IMR-90 (cell line): ENCODE measurements at regions not wholly inside any gene's neighbourhood (a gene's known extent, or its start where the extent isn't known, plus 50 kb on each side); places are given as distances from the start of the nearest gene placed in this dataset.

Experiments
- ATAC-seq: fragments of 200-7000 bp; cut with Tn5 transposase; 2 replicates; pipeline ENCODE4 v1.9.1; 2020; ENCODE audit warnings: low read depth, mild to moderate bottlenecking, moderate library complexity
- BruUV-seq: library from RNA; stranded (reverse); fragments of 400-500 nt; replicated peaks from 2 replicates; lab custom pipeline; 2021; lab: Mats Ljungman, UMichigan
- CTCF ChIA-PET: fragments of 300-600 bp; formaldehyde crosslinking; extraction: SDS; loops from one replicate; lab custom pipeline; 2021; ENCODE audit warnings: antibody characterized with exemption; lab: Yijun Ruan, JAX
- POLR2A ChIA-PET: fragments of 300-600 bp; sonication (Branson Sonifier 250); formaldehyde crosslinking; loops from one replicate; lab custom pipeline; 2022; ENCODE audit warnings: antibody characterized with exemption; ENCODE audit not compliant: unreplicated experiment; lab: Charles Lee
- DNase-seq: peaks from one replicate; pipeline ENCODE4 v3.0.0; 2013
- H2AFZ ChIP-seq: replicated peaks from 2 replicates; pipeline ENCODE3; 2013; ENCODE audit warnings: low read length, mild to moderate bottlenecking; ENCODE audit not compliant: poor library complexity
- H2AK5ac ChIP-seq: 2 replicates; pipeline ENCODE4 v1.6.1; 2013; ENCODE audit warnings: low read depth, low read length, inconsistent platforms
- H2AK9ac ChIP-seq: replicated peaks from 2 replicates; pipeline ENCODE3; 2013; ENCODE audit warnings: mild to moderate bottlenecking, low read depth, low read length, moderate library complexity; ENCODE audit not compliant: poor library complexity
- H2BK120ac ChIP-seq: 2 replicates; pipeline ENCODE4 v1.6.1; 2013; ENCODE audit warnings: low read depth, low read length, inconsistent platforms
- H2BK15ac ChIP-seq: 3 replicates; pipeline ENCODE4 v1.6.1; 2013; ENCODE audit warnings: low read depth, low read length, inconsistent platforms
- H2BK20ac ChIP-seq: 2 replicates; pipeline ENCODE4 v1.6.1; 2013; ENCODE audit warnings: low read depth, mild to moderate bottlenecking, inconsistent platforms, low read length, moderate library complexity
- H2BK5ac ChIP-seq: 2 replicates; pipeline ENCODE4 v1.6.1; 2013; ENCODE audit warnings: mild to moderate bottlenecking, low read depth, low read length, inconsistent platforms; ENCODE audit not compliant: poor library complexity, severe bottlenecking
- H3K14ac ChIP-seq: replicated peaks from 2 replicates; pipeline ENCODE4 v1.6.1; 2013; ENCODE audit warnings: low read depth, low read length, inconsistent platforms
- H3K18ac ChIP-seq: 2 replicates; pipeline ENCODE4 v1.6.1; 2013; ENCODE audit warnings: low read depth, low read length, control low read depth
- H3K23ac ChIP-seq: 2 replicates; pipeline ENCODE4 v1.6.1; 2013; ENCODE audit warnings: low read depth, low read length, inconsistent platforms
- H3K27ac ChIP-seq: 2 replicates; pipeline ENCODE4 v1.5.1; 2013; ENCODE audit warnings: mild to moderate bottlenecking, control low read depth, low read length; ENCODE audit not compliant: insufficient read depth
- H3K27me3 ChIP-seq: 2 replicates; pipeline ENCODE4 v1.6.1; 2013; ENCODE audit warnings: low read length; ENCODE audit not compliant: control insufficient read depth, insufficient read depth
- H3K36me3 ChIP-seq: 2 replicates; pipeline ENCODE4 v1.6.1; 2013; ENCODE audit warnings: low read length, mixed read lengths; ENCODE audit not compliant: control insufficient read depth, insufficient read depth
- H3K4ac ChIP-seq: 2 replicates; pipeline ENCODE4 v1.6.1; 2013; ENCODE audit warnings: low read depth, low read length, inconsistent platforms
- H3K4me1 ChIP-seq: 2 replicates; pipeline ENCODE4 v1.6.1; 2013; ENCODE audit warnings: low read length, mixed read lengths; ENCODE audit not compliant: control insufficient read depth, insufficient read depth
- H3K4me2 ChIP-seq: 2 replicates; pipeline ENCODE4 v1.6.1; 2013; ENCODE audit warnings: low read depth, mild to moderate bottlenecking, control low read depth, low read length, moderate library complexity
- H3K4me3 ChIP-seq: 2 replicates; pipeline ENCODE4 v1.5.1; 2013; ENCODE audit warnings: low read depth, mild to moderate bottlenecking, control low read depth, low read length, moderate library complexity; ENCODE audit not compliant: insufficient read depth
- H3K56ac ChIP-seq: 2 replicates; pipeline ENCODE4 v1.6.1; 2013; ENCODE audit warnings: low read length, inconsistent platforms; ENCODE audit not compliant: insufficient read depth; ENCODE audit errors: extremely low read depth
- H3K79me1 ChIP-seq, 2 experiments: 2 replicates each; pipeline ENCODE4 v1.6.1; 2013; ENCODE audit warnings: low read length in 2 of 2, inconsistent platforms in 1 of 2, low read depth in 1 of 2
- H3K9ac ChIP-seq: 2 replicates; pipeline ENCODE4 v1.6.1; 2013; ENCODE audit warnings: low read depth, low read length, control low read depth
- H3K9me1 ChIP-seq: 2 replicates; pipeline ENCODE4 v1.6.1; 2013; ENCODE audit warnings: low read length, inconsistent platforms; ENCODE audit not compliant: insufficient read depth
- H3K9me3 ChIP-seq: 2 replicates; pipeline ENCODE4 v1.6.1; 2013; ENCODE audit warnings: low read length; ENCODE audit not compliant: control insufficient read depth, insufficient read depth
- H4K20me1 ChIP-seq: 2 replicates; pipeline ENCODE4 v1.6.1; 2013; ENCODE audit warnings: low read length, inconsistent platforms; ENCODE audit not compliant: insufficient read depth
- H4K5ac ChIP-seq: 2 replicates; pipeline ENCODE4 v1.6.1; 2013; ENCODE audit warnings: mild to moderate bottlenecking, low read depth, low read length, control low read depth
- H4K8ac ChIP-seq, 2 experiments: 2 replicates each; pipeline ENCODE4 v1.6.1; 2013; ENCODE audit warnings: low read depth in 2 of 2, low read length in 2 of 2, control low read depth in 1 of 2, inconsistent platforms in 1 of 2
- H4K91ac ChIP-seq: 2 replicates; pipeline ENCODE4 v1.6.1; 2013; ENCODE audit warnings: low read depth, low read length, inconsistent platforms; ENCODE audit not compliant: insufficient read depth
- BHLHE40 ChIP-seq: fragments of 150-350 bp; IDR thresholded peaks from 2 replicates; pipeline ENCODE4 v1.6.1; 2016; ENCODE audit warnings: mild to moderate bottlenecking, low read depth, low read length
- CEBPB ChIP-seq: IDR thresholded peaks from 2 replicates; pipeline ENCODE4 v1.6.1; 2012; ENCODE audit warnings: low read depth, low read length, improper control_type of control experiment
- CHD1 ChIP-seq: IDR thresholded peaks from 2 replicates; pipeline ENCODE4 v1.6.1; 2012; ENCODE audit warnings: low read depth, low read length, improper control_type of control experiment
- MAFK ChIP-seq: IDR thresholded peaks from 2 replicates; pipeline ENCODE4 v1.6.1; 2012; ENCODE audit warnings: low read depth, low read length, improper control_type of control experiment
- MAZ ChIP-seq: IDR thresholded peaks from 2 replicates; pipeline ENCODE4 v1.6.1; 2012; ENCODE audit warnings: low read depth, mild to moderate bottlenecking, low read length, improper control_type of control experiment, moderate library complexity, borderline replicate concordance
- MXI1 ChIP-seq: IDR thresholded peaks from 2 replicates; pipeline ENCODE4 v1.6.1; 2012; ENCODE audit warnings: low read depth, mild to moderate bottlenecking, low read length, moderate library complexity, borderline replicate concordance
- POLR2A ChIP-seq: IDR thresholded peaks from 2 replicates; pipeline ENCODE4 v1.6.1; 2012; ENCODE audit warnings: mild to moderate bottlenecking, low read depth, low read length
- RAD21 ChIP-seq: IDR thresholded peaks from 2 replicates; pipeline ENCODE4 v1.6.1; 2012; ENCODE audit warnings: low read length, improper control_type of control experiment
- RCOR1 ChIP-seq: IDR thresholded peaks from 2 replicates; pipeline ENCODE4 v1.6.1; 2012; ENCODE audit warnings: mild to moderate bottlenecking, low read length, improper control_type of control experiment; ENCODE audit not compliant: insufficient replicate concordance
- RFX5 ChIP-seq: IDR thresholded peaks from 2 replicates; pipeline ENCODE4 v1.8.0; 2012; ENCODE audit warnings: low read depth, mild to moderate bottlenecking, low read length, moderate library complexity
- SMC3 ChIP-seq: fragments of 150-350 bp; IDR thresholded peaks from 2 replicates; pipeline ENCODE4 v1.6.1; 2016; ENCODE audit warnings: low read depth, mild to moderate bottlenecking, antibody characterized with exemption, low read length, moderate library complexity
- WGBS, 2 experiments: methylation state at CpG; one replicate each; pipeline versions ENCODE4 v1.1.5 to v1.1.7; 2013; ENCODE audit warnings: missing lambda C conversion rate in 2 of 2; ENCODE audit not compliant: insufficient read length in 1 of 2; ENCODE audit errors: extremely low coverage in 2 of 2; 5-methylcytosine and 5-hydroxymethylcytosine counted together
- dilution Hi-C: fragments of 300-500 bp; cut with HindIII; formaldehyde crosslinking; loops from one replicate; pipeline ENCODE4 v1.14.3; 2018; ENCODE audit warnings: low sequenced_read_pairs; ENCODE audit not compliant: unreplicated experiment
- in situ Hi-C: fragments of 300-500 bp; cut with MboI; formaldehyde crosslinking; loops from 3 replicates; pipeline ENCODE4 v1.14.3; 2019; ENCODE audit warnings: low sequenced_read_pairs, inconsistent platforms, mixed read lengths
- intact Hi-C: fragments of 100-400 bp; cut with micrococcal nuclease; formaldehyde crosslinking; loops from 2 replicates; pipeline ENCODE4 v1.10.0; 2022
- TF ChIP-seq, protein P1 (sequence below): conservative IDR thresholded peaks from 2 replicates; pipeline ENCODE4 v1.5.1; 2012; ENCODE audit warnings: mild to moderate bottlenecking, low read depth, low read length, improper control_type of control experiment
- TF ChIP-seq, protein P2 (sequence below): fragments of 150-350 bp; IDR thresholded peaks from 2 replicates; pipeline ENCODE4 v1.6.1; 2016; ENCODE audit warnings: low read depth, mild to moderate bottlenecking, low read length, moderate library complexity, borderline replicate concordance
- TF ChIP-seq, protein P3 (sequence below): fragments of 150-350 bp; IDR thresholded peaks from 2 replicates; pipeline ENCODE4 v1.6.1; 2017; ENCODE audit warnings: mild to moderate bottlenecking, antibody characterized with exemption, low read length, low read depth

DNA sequence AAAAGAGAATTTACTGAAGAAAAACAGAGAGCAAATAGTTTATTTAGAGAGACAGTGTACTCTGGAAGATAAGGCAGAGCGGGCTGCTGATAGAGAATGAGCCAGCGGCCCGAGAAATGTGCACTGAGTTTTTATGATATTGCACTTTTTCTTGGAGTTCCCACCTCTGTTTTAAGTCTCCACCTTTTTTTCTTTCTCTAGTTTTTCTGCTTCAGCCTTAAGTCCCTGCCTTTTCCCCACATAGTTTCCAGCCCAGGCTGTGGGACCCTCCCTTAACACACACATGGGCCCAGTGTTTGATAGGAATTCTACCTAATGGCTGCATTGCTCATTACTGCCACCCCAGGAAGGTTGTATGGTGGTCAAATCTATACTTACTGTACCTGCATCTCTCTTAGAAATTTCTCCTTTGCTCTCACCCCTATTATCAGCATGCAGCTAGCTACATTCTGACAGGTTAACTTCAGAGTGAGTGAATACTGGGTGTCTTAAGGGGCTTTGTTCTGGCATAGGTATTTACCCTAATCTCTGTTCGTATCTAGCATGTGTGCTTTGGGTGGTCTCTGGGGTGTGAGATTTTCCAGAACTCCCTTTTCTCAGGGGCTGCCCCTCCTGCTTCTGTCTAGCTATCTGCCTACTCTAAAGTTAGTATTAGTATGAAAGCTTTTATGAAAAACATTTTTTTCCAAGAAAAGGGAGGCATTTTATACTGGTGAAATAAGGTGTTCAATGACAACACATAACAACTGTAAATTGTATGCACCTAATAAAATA lies 127.3 kb upstream of the TOP3B start:
- no peaks in the 10 kb centered on the region for H3K9me3 ChIP-seq
- peak overlapping the region; percentile 66; the same call in 1 of the 2 replicates for H3K18ac ChIP-seq
- DNase-seq (no peak), ATAC-seq (no peak)
- peak overlapping the region; percentile 70 for H3K4ac ChIP-seq
- peak overlapping the region; percentile 27 for H2BK20ac ChIP-seq
- POLR2A ChIA-PET = interaction anchor here (0.6 kb wide), 1 partner anchor 1600 kb away, joined by 3 read pairs; no protein-coding TSS in a partner anchor
- in situ Hi-C loops (no loop called here), dilution Hi-C loops (no loop called here), intact Hi-C loops (no loop called here)
- no peaks in the 10 kb centered on the region for H3K36me3 ChIP-seq
- H3K9me1 ChIP-seq = peaks cover 8% of the 10 kb centered on the region; the same call in 1 of the 2 replicates
- H4K8ac ChIP-seq = peak overlapping the region; percentile 27 to 35; a peak in 1 of 4 replicates
- H3K27me3 ChIP-seq = no peaks in the 10 kb centered on the region
- H3K4me2 ChIP-seq = no peak overlapping the region
- H3K23ac ChIP-seq = no peak overlapping the region
- CTCF ChIA-PET = interaction anchor here (0.5 to 2.0 kb wide), 13 partner anchors 9 to 182 kb away, joined by 3 to 12 read pairs (median 3); no protein-coding TSS in a partner anchor
- H3K4me1 ChIP-seq = peaks cover 16% of the 10 kb centered on the region
- H4K5ac ChIP-seq = peak overlapping the region; percentile 45; the same call in 1 of the 2 replicates
- no TSS peak for BruUV-seq
- H3K14ac ChIP-seq = 0 out of 2 replicates have a peak overlapping the region, but pooled peaks have one; percentile 3
- H2BK5ac ChIP-seq = peak overlapping the region; percentile 50
- H3K27ac ChIP-seq = peak overlapping the region; percentile 48; the same call in 1 of the 2 replicates
- H3K56ac ChIP-seq = no peak overlapping the region
- H2AK9ac ChIP-seq = no peak overlapping the region
- H3K9ac ChIP-seq = no peak overlapping the region
- no peaks in the 10 kb centered on the region for H3K79me1 ChIP-seq
- H3K4me3 ChIP-seq = no peak overlapping the region
- no peak overlapping the region for H4K91ac ChIP-seq
- peak overlapping the region; percentile 68; the same call in 2 of the 3 replicates for H2BK15ac ChIP-seq
- WGBS, 2 experiments = 100% methylated on average over 1 of the region's 4 CpGs; no CpG with 5 or more reads in 1 of the 2 experiments
- peak overlapping the region; percentile 15; the same call in 1 of the 2 replicates for H2BK120ac ChIP-seq
- no peak overlapping the region for H2AFZ ChIP-seq
- H4K20me1 ChIP-seq = no peaks in the 10 kb centered on the region
- H2AK5ac ChIP-seq = no peak overlapping the region
- TF ChIP-seq, protein P1, sequence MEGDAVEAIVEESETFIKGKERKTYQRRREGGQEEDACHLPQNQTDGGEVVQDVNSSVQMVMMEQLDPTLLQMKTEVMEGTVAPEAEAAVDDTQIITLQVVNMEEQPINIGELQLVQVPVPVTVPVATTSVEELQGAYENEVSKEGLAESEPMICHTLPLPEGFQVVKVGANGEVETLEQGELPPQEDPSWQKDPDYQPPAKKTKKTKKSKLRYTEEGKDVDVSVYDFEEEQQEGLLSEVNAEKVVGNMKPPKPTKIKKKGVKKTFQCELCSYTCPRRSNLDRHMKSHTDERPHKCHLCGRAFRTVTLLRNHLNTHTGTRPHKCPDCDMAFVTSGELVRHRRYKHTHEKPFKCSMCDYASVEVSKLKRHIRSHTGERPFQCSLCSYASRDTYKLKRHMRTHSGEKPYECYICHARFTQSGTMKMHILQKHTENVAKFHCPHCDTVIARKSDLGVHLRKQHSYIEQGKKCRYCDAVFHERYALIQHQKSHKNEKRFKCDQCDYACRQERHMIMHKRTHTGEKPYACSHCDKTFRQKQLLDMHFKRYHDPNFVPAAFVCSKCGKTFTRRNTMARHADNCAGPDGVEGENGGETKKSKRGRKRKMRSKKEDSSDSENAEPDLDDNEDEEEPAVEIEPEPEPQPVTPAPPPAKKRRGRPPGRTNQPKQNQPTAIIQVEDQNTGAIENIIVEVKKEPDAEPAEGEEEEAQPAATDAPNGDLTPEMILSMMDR = no peak
- TF ChIP-seq RAD21 (no peak), MAFK (no peak), RCOR1 (no peak), MAZ (no peak), CHD1 (no peak), CEBPB (no peak), RFX5 (no peak), POLR2A (no peak), SMC3 (no peak), BHLHE40 (no peak), MXI1 (no peak)
- TF ChIP-seq, protein P2, sequence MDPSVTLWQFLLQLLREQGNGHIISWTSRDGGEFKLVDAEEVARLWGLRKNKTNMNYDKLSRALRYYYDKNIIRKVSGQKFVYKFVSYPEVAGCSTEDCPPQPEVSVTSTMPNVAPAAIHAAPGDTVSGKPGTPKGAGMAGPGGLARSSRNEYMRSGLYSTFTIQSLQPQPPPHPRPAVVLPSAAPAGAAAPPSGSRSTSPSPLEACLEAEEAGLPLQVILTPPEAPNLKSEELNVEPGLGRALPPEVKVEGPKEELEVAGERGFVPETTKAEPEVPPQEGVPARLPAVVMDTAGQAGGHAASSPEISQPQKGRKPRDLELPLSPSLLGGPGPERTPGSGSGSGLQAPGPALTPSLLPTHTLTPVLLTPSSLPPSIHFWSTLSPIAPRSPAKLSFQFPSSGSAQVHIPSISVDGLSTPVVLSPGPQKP = no peak
- TF ChIP-seq, protein P3, sequence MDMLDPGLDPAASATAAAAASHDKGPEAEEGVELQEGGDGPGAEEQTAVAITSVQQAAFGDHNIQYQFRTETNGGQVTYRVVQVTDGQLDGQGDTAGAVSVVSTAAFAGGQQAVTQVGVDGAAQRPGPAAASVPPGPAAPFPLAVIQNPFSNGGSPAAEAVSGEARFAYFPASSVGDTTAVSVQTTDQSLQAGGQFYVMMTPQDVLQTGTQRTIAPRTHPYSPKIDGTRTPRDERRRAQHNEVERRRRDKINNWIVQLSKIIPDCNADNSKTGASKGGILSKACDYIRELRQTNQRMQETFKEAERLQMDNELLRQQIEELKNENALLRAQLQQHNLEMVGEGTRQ = no peak
